ENCODE measurements at regions not wholly inside any gene's neighbourhood (a gene's known extent, or its start where the extent isn't known, plus 50 kb on each side); places are given as distances from the start of the nearest gene placed in this dataset.

GRCh38 chr14:25122843-25123242 is 72.9 kb upstream of the STXBP6 start:
- no peak for TF ChIP-seq MTA1 (IDR thresholded peaks at IDR 0.05; ENCODE audit: borderline replicate concordance)
- TF ChIP-seq CTCF (IDR thresholded peaks at IDR 0.05 in 2 of 3, conservative IDR thresholded peaks at IDR 0.05 in 1 of 3; ENCODE audit: insufficient read depth in 2 of 3, low read depth in 1 of 3, low read length in 3 of 3): no peak
- no peak for TF ChIP-seq EZH2 (IDR thresholded peaks at IDR 0.05; ENCODE audit: borderline replicate concordance, low read depth, low read length)

Data from K562 (cell line).